GM12878 (cell line): ENCODE measurements at regions not wholly inside any gene's neighbourhood (a gene's known extent, or its start where the extent isn't known, plus 50 kb on each side); places are given as distances from the start of the nearest gene placed in this dataset.

ENCODE experiments used
- CTCF ChIP-seq, 3 experiments: IDR thresholded peaks in 2 of 3; conservative IDR thresholded peaks in 1 of 3; 2 replicates each; pipeline ENCODE4 v1.5.1; 2011; ENCODE audit warnings: low read depth in 3 of 3, low read length in 3 of 3, mild to moderate bottlenecking in 3 of 3, control low read depth in 2 of 3, moderate library complexity in 2 of 3, inconsistent platforms in 1 of 3, mixed read lengths in 1 of 3; ENCODE audit not compliant: control insufficient read depth in 2 of 3, insufficient read depth in 1 of 3; ENCODE audit errors: extremely low read depth in 1 of 3
- EZH2 ChIP-seq: IDR thresholded peaks from 2 replicates; pipeline ENCODE4 v1.6.1; 2012; ENCODE audit warnings: low read depth, mild to moderate bottlenecking, control low read depth, inconsistent platforms, low read length, borderline replicate concordance; ENCODE audit not compliant: control insufficient read depth
- HSF1 ChIP-seq: fragments of 150-350 bp; IDR thresholded peaks from 2 replicates; pipeline ENCODE4 v1.6.1; 2014; ENCODE audit warnings: mild to moderate bottlenecking, low read depth, low read length

- TF ChIP-seq CTCF (IDR thresholded peaks at IDR 0.05 in 2 of 3, conservative IDR thresholded peaks at IDR 0.05 in 1 of 3; ENCODE audit: control insufficient read depth in 2 of 3, extremely low read depth in 1 of 3, insufficient read depth in 1 of 3, low read depth in 3 of 3, low read length in 3 of 3) (no peak), HSF1 (no peak), EZH2 (no peak)
Measured at GRCh38 chr11:95536047-95536690, 253.4 kb downstream of the FAM76B start.
